WTC11 (cell line): ENCODE measurements at regions not wholly inside any gene's neighbourhood (a gene's known extent, or its start where the extent isn't known, plus 50 kb on each side); places are given as distances from the start of the nearest gene placed in this dataset.

Experiments
- ATAC-seq: fragments of 200-7000 bp; cut with Tn5 transposase; 2 replicates; pipeline ENCODE4 v1.10.0; 2021; ENCODE audit warnings: mild to moderate bottlenecking, moderate library complexity
- CTCF ChIA-PET: fragments of 300-600 bp; sonication (Branson Sonifier 250); formaldehyde crosslinking; loops from one replicate; lab custom pipeline; 2021; ENCODE audit warnings: antibody characterized with exemption; lab: Charles Lee
- POLR2A ChIA-PET: fragments of 350-600 bp; sonication (Branson Sonifier 250); formaldehyde crosslinking; loops from one replicate; lab custom pipeline; 2021; ENCODE audit warnings: antibody characterized with exemption; lab: Charles Lee
- DNase-seq: peaks from one replicate; pipeline ENCODE4 v3.0.0; 2021; ENCODE audit warnings: low spot score
- H3K27ac Mint-ChIP-seq: 2 replicates; pipeline ENCODE4 v1.8.0; 2021; ENCODE audit warnings: mixed read lengths
- H3K27me3 Mint-ChIP-seq: 2 replicates; pipeline ENCODE4 v1.8.0; 2021; ENCODE audit warnings: low read depth, mild to moderate bottlenecking, moderate library complexity, mixed read lengths
- H3K36me3 Mint-ChIP-seq: 2 replicates; pipeline ENCODE4 v1.8.0; 2021; ENCODE audit warnings: mixed read lengths
- H3K4me1 Mint-ChIP-seq: 2 replicates; pipeline ENCODE4 v1.8.0; 2022; ENCODE audit warnings: mixed read lengths
- H3K4me3 Mint-ChIP-seq: 2 replicates; pipeline ENCODE4 v1.8.0; 2021; ENCODE audit warnings: mild to moderate bottlenecking, moderate library complexity, mixed read lengths
- H3K9me3 Mint-ChIP-seq: 2 replicates; pipeline ENCODE4 v1.8.0; 2021; ENCODE audit warnings: mixed read lengths
- CBFB ChIP-seq: sonication (generic); formaldehyde crosslinking; IDR thresholded peaks from 2 replicates; pipeline ENCODE4 v1.8.1; 2022; ENCODE audit warnings: mild to moderate bottlenecking, low read depth, missing genetic modification reagents
- CREB1 ChIP-seq: sonication (generic); formaldehyde crosslinking; IDR thresholded peaks from 2 replicates; pipeline ENCODE4 v1.8.0; 2023; ENCODE audit warnings: mild to moderate bottlenecking, missing genetic modification reagents
- ESRRA ChIP-seq: sonication (generic); formaldehyde crosslinking; IDR thresholded peaks from 2 replicates; pipeline ENCODE4 v1.8.1; 2022; ENCODE audit warnings: mild to moderate bottlenecking, missing genetic modification reagents, borderline replicate concordance
- FOXJ3 ChIP-seq: sonication (generic); formaldehyde crosslinking; IDR thresholded peaks from 2 replicates; pipeline ENCODE4 v1.9.0; 2021; ENCODE audit warnings: missing genetic modification reagents, mild to moderate bottlenecking, borderline replicate concordance
- FOXK1 ChIP-seq: sonication (generic); formaldehyde crosslinking; IDR thresholded peaks from 2 replicates; pipeline ENCODE4 v1.8.0; 2022; ENCODE audit warnings: mild to moderate bottlenecking, moderate library complexity, missing genetic modification reagents
- HMGA2 ChIP-seq: fragments of 250-450 bp; sonication (Bioruptor Pico); IDR thresholded peaks from 2 replicates; pipeline ENCODE4 v1.4.0; 2021; ENCODE audit warnings: mild to moderate bottlenecking, moderate library complexity
- JAZF1 ChIP-seq: fragments of 250-450 bp; sonication (Bioruptor Pico); IDR thresholded peaks from 2 replicates; pipeline ENCODE4 v1.9.0; 2021; ENCODE audit warnings: moderate library complexity, mild to moderate bottlenecking, inconsistent platforms
- NFYB ChIP-seq: sonication (generic); formaldehyde crosslinking; conservative IDR thresholded peaks from 2 replicates; pipeline ENCODE4 v1.8.0; 2022; ENCODE audit warnings: low read depth, missing genetic modification reagents
- NR3C1 ChIP-seq: sonication (generic); formaldehyde crosslinking; conservative IDR thresholded peaks from 2 replicates; pipeline ENCODE4 v1.8.1; 2023; ENCODE audit warnings: low read depth, mild to moderate bottlenecking, missing genetic modification reagents
- PRRX2 ChIP-seq: fragments of 250-450 bp; sonication (Bioruptor Pico); IDR thresholded peaks from 2 replicates; pipeline ENCODE4 v1.8.0; 2021; ENCODE audit warnings: mild to moderate bottlenecking
- RORB ChIP-seq: fragments of 250-450 bp; sonication (Bioruptor Pico); IDR thresholded peaks from 2 replicates; pipeline ENCODE4 v1.9.0; 2021; ENCODE audit warnings: mild to moderate bottlenecking
- TP53 ChIP-seq: sonication (generic); formaldehyde crosslinking; IDR thresholded peaks from 2 replicates; pipeline ENCODE4 v1.8.1; 2023; ENCODE audit warnings: mild to moderate bottlenecking, missing genetic modification reagents
- ZNF138 ChIP-seq: sonication (generic); formaldehyde crosslinking; conservative IDR thresholded peaks from 2 replicates; pipeline ENCODE4 v1.8.1; 2022; ENCODE audit warnings: mild to moderate bottlenecking, moderate library complexity, missing genetic modification reagents
- ZNF263 ChIP-seq: sonication (generic); formaldehyde crosslinking; IDR thresholded peaks from 2 replicates; pipeline ENCODE4 v1.8.1; 2022; ENCODE audit warnings: low read depth, mild to moderate bottlenecking, moderate library complexity, missing genetic modification reagents
- ZNF317 ChIP-seq: sonication (generic); formaldehyde crosslinking; IDR thresholded peaks from 2 replicates; pipeline ENCODE4 v1.8.1; 2023; ENCODE audit warnings: low read depth, mild to moderate bottlenecking, moderate library complexity, missing genetic modification reagents, borderline replicate concordance
- TF ChIP-seq, protein P1 (sequence below): sonication (generic); formaldehyde crosslinking; IDR thresholded peaks from 2 replicates; pipeline ENCODE4 v1.8.0; 2022; ENCODE audit warnings: mild to moderate bottlenecking, missing genetic modification reagents
- TF ChIP-seq, protein P2 (sequence below): sonication (generic); formaldehyde crosslinking; IDR thresholded peaks from 2 replicates; pipeline ENCODE4 v1.8.0; 2023; ENCODE audit warnings: missing genetic modification reagents, mild to moderate bottlenecking, borderline replicate concordance
- TF ChIP-seq, protein P3 (sequence below): sonication (generic); formaldehyde crosslinking; IDR thresholded peaks from 2 replicates; pipeline ENCODE4 v1.8.1; 2023; ENCODE audit warnings: mild to moderate bottlenecking, missing genetic modification reagents
- TF ChIP-seq, protein P4 (sequence below): sonication (generic); formaldehyde crosslinking; IDR thresholded peaks from 2 replicates; pipeline ENCODE4 v1.8.1; 2023; ENCODE audit warnings: mild to moderate bottlenecking, missing genetic modification reagents, moderate library complexity
- TF ChIP-seq, protein P5 (sequence below): sonication (generic); formaldehyde crosslinking; IDR thresholded peaks from 2 replicates; pipeline ENCODE4 v1.8.0; 2023; ENCODE audit warnings: mild to moderate bottlenecking, missing genetic modification reagents
- TF ChIP-seq, protein P6 (sequence below): sonication (generic); formaldehyde crosslinking; IDR thresholded peaks from 2 replicates; pipeline ENCODE4 v1.8.0; 2022; ENCODE audit warnings: mild to moderate bottlenecking, missing genetic modification reagents
- TF ChIP-seq, protein P7 (sequence below): sonication (generic); formaldehyde crosslinking; IDR thresholded peaks from 2 replicates; pipeline ENCODE4 v1.8.1; 2022; ENCODE audit warnings: low read depth, mild to moderate bottlenecking, moderate library complexity, missing genetic modification reagents, borderline replicate concordance

DNA sequence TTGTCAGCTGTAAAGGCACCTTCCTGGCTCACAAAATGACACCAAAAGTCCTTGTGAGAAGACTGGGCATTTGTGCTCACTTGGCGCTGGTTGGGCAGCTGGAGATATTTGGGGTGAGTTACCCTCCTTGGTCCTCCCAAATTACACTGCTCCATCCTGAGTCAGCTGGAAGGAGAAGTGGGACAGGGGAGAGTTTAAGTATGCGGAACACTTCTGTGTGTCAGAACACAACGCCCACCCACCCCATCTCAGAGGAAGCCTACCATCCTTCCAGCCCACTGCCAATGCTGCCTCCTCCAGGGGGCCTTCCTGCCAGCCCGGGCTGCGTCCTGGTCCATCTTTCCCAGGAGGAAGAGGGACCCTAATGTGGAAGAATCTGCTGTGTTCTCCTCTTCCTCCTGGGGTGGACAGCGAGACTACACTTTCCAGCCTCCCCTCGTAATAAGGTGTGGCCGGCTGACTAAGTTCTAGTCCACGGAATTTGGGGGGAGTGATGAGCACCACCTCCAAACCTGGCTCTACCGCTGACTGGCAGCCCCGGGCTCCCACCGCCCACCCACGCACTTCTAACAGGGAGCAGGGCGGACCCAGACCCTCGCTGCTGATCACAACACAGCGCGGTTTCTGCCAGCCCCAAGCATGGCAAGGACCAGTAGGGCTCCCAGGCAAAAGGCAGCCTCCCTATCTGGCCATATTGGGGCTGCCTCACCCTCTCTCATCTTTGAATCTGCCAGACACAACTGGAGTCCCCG, 265.0 kb downstream of the XXYLT1 start (continued):
- TF ChIP-seq, protein P1, sequence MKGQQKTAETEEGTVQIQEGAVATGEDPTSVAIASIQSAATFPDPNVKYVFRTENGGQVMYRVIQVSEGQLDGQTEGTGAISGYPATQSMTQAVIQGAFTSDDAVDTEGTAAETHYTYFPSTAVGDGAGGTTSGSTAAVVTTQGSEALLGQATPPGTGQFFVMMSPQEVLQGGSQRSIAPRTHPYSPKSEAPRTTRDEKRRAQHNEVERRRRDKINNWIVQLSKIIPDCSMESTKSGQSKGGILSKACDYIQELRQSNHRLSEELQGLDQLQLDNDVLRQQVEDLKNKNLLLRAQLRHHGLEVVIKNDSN (CRISPR knock-in tag): no peak
- TF ChIP-seq, protein P2, sequence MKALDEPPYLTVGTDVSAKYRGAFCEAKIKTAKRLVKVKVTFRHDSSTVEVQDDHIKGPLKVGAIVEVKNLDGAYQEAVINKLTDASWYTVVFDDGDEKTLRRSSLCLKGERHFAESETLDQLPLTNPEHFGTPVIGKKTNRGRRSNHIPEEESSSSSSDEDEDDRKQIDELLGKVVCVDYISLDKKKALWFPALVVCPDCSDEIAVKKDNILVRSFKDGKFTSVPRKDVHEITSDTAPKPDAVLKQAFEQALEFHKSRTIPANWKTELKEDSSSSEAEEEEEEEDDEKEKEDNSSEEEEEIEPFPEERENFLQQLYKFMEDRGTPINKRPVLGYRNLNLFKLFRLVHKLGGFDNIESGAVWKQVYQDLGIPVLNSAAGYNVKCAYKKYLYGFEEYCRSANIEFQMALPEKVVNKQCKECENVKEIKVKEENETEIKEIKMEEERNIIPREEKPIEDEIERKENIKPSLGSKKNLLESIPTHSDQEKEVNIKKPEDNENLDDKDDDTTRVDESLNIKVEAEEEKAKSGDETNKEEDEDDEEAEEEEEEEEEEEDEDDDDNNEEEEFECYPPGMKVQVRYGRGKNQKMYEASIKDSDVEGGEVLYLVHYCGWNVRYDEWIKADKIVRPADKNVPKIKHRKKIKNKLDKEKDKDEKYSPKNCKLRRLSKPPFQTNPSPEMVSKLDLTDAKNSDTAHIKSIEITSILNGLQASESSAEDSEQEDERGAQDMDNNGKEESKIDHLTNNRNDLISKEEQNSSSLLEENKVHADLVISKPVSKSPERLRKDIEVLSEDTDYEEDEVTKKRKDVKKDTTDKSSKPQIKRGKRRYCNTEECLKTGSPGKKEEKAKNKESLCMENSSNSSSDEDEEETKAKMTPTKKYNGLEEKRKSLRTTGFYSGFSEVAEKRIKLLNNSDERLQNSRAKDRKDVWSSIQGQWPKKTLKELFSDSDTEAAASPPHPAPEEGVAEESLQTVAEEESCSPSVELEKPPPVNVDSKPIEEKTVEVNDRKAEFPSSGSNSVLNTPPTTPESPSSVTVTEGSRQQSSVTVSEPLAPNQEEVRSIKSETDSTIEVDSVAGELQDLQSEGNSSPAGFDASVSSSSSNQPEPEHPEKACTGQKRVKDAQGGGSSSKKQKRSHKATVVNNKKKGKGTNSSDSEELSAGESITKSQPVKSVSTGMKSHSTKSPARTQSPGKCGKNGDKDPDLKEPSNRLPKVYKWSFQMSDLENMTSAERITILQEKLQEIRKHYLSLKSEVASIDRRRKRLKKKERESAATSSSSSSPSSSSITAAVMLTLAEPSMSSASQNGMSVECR: no peak
- TF ChIP-seq CREB1 (CRISPR knock-in tag) (no peak), RORB (no peak), FOXK1 (no peak), ZNF317 (CRISPR knock-in tag) (no peak), NFYB (no peak), ZNF138 (no peak), HMGA2 (no peak), JAZF1 (CRISPR knock-in tag) (no peak)
- TF ChIP-seq, protein P3, sequence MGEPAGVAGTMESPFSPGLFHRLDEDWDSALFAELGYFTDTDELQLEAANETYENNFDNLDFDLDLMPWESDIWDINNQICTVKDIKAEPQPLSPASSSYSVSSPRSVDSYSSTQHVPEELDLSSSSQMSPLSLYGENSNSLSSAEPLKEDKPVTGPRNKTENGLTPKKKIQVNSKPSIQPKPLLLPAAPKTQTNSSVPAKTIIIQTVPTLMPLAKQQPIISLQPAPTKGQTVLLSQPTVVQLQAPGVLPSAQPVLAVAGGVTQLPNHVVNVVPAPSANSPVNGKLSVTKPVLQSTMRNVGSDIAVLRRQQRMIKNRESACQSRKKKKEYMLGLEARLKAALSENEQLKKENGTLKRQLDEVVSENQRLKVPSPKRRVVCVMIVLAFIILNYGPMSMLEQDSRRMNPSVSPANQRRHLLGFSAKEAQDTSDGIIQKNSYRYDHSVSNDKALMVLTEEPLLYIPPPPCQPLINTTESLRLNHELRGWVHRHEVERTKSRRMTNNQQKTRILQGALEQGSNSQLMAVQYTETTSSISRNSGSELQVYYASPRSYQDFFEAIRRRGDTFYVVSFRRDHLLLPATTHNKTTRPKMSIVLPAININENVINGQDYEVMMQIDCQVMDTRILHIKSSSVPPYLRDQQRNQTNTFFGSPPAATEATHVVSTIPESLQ: no peak

DNA sequence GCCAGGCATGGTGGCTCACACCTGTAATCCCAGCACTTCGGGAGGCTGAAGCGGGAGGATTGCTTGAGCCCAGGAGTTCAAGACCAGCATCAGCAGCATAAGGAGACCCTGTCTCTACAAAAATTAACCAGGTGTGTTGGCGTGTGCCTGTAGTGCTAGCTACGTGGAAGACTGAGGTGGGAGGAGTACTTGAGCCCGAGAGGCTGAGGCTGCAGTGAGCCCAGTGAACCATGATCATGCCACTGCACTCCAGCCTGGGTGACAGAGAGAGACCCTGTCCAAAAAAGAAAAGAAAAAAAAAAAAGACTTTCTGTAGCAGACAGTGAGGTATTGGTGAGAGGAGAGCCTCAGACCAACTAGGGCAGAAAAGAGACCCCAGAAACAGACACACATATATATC, 263.8 kb downstream of the XXYLT1 start:
- no peak for ATAC-seq
- no peak for TF ChIP-seq PRRX2
- TF ChIP-seq ZNF263 (CRISPR knock-in tag): no peak
- TF ChIP-seq, protein P4, sequence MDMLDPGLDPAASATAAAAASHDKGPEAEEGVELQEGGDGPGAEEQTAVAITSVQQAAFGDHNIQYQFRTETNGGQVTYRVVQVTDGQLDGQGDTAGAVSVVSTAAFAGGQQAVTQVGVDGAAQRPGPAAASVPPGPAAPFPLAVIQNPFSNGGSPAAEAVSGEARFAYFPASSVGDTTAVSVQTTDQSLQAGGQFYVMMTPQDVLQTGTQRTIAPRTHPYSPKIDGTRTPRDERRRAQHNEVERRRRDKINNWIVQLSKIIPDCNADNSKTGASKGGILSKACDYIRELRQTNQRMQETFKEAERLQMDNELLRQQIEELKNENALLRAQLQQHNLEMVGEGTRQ (CRISPR knock-in tag): no peak
- TF ChIP-seq, protein P5, sequence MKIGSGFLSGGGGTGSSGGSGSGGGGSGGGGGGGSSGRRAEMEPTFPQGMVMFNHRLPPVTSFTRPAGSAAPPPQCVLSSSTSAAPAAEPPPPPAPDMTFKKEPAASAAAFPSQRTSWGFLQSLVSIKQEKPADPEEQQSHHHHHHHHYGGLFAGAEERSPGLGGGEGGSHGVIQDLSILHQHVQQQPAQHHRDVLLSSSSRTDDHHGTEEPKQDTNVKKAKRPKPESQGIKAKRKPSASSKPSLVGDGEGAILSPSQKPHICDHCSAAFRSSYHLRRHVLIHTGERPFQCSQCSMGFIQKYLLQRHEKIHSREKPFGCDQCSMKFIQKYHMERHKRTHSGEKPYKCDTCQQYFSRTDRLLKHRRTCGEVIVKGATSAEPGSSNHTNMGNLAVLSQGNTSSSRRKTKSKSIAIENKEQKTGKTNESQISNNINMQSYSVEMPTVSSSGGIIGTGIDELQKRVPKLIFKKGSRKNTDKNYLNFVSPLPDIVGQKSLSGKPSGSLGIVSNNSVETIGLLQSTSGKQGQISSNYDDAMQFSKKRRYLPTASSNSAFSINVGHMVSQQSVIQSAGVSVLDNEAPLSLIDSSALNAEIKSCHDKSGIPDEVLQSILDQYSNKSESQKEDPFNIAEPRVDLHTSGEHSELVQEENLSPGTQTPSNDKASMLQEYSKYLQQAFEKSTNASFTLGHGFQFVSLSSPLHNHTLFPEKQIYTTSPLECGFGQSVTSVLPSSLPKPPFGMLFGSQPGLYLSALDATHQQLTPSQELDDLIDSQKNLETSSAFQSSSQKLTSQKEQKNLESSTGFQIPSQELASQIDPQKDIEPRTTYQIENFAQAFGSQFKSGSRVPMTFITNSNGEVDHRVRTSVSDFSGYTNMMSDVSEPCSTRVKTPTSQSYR (CRISPR knock-in tag): no peak
- no peak for TF ChIP-seq TP53 (CRISPR knock-in tag)
- TF ChIP-seq NR3C1 (CRISPR knock-in tag): no peak
- TF ChIP-seq, protein P6, sequence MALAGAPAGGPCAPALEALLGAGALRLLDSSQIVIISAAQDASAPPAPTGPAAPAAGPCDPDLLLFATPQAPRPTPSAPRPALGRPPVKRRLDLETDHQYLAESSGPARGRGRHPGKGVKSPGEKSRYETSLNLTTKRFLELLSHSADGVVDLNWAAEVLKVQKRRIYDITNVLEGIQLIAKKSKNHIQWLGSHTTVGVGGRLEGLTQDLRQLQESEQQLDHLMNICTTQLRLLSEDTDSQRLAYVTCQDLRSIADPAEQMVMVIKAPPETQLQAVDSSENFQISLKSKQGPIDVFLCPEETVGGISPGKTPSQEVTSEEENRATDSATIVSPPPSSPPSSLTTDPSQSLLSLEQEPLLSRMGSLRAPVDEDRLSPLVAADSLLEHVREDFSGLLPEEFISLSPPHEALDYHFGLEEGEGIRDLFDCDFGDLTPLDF (CRISPR knock-in tag): no peak
- TF ChIP-seq FOXJ3: no peak
- TF ChIP-seq ESRRA (CRISPR knock-in tag): no peak
- TF ChIP-seq, protein P7, sequence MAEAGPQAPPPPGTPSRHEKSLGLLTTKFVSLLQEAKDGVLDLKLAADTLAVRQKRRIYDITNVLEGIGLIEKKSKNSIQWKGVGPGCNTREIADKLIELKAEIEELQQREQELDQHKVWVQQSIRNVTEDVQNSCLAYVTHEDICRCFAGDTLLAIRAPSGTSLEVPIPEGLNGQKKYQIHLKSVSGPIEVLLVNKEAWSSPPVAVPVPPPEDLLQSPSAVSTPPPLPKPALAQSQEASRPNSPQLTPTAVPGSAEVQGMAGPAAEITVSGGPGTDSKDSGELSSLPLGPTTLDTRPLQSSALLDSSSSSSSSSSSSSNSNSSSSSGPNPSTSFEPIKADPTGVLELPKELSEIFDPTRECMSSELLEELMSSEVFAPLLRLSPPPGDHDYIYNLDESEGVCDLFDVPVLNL (CRISPR knock-in tag): no peak
- no peak for TF ChIP-seq CBFB (CRISPR knock-in tag)
- TF ChIP-seq, all 79 proteins: peak for 0
- Mint-ChIP-seq H3K27me3 (peaks cover 7% of the 10 kb centered on the region; the same call in 1 of the 2 replicates), H3K27ac (no peak overlapping the region), H3K36me3 (peaks cover 20% of the 10 kb centered on the region), H3K9me3 (peaks cover 29% of the 10 kb centered on the region), H3K4me1 (peaks cover 28% of the 10 kb centered on the region), H3K4me3 (no peak overlapping the region)
- DNase-seq: no peak
- CTCF ChIA-PET: no interaction called here
- POLR2A ChIA-PET: no interaction called here
